H9 (cell line): ENCODE measurements at regions not wholly inside any gene's neighbourhood (a gene's known extent, or its start where the extent isn't known, plus 50 kb on each side); places are given as distances from the start of the nearest gene placed in this dataset.
A peak's percentile ranks its signal among the peaks of the same experiment; 100 is the strongest.

ENCODE experiments used
- DNase-seq: peaks from one replicate; pipeline ENCODE4 v3.0.0-alpha.2; 2017
- H2AFZ ChIP-seq: one replicate; pipeline ENCODE4 v1.6.1; 2013; ENCODE audit warnings: mild to moderate bottlenecking, low read length, control low read depth, moderate library complexity
- H2AK5ac ChIP-seq: 2 replicates; pipeline ENCODE4 v1.6.1; 2013; ENCODE audit warnings: low read length, control low read depth, mixed read lengths; ENCODE audit not compliant: insufficient read length
- H2BK120ac ChIP-seq: one replicate; pipeline ENCODE4 v1.6.1; 2013; ENCODE audit warnings: low read depth, mild to moderate bottlenecking, low read length, control low read depth, inconsistent platforms; ENCODE audit not compliant: poor library complexity, severe bottlenecking
- H2BK12ac ChIP-seq: 2 replicates; pipeline ENCODE4 v1.6.1; 2013; ENCODE audit warnings: low read length, control low read depth, mixed read lengths, low read depth; ENCODE audit not compliant: insufficient read length
- H2BK15ac ChIP-seq: 2 replicates; pipeline ENCODE4 v1.6.1; 2013; ENCODE audit warnings: low read depth, low read length, control low read depth
- H2BK20ac ChIP-seq: one replicate; pipeline ENCODE4 v1.6.1; 2013; ENCODE audit warnings: low read depth, mild to moderate bottlenecking, low read length, control low read depth, inconsistent platforms; ENCODE audit not compliant: poor library complexity, severe bottlenecking
- H2BK5ac ChIP-seq: 2 replicates; pipeline ENCODE4 v1.6.1; 2013; ENCODE audit warnings: low read length, control low read depth, mixed read lengths; ENCODE audit not compliant: insufficient read length
- H3K14ac ChIP-seq: 2 replicates; pipeline ENCODE4 v1.6.1; 2013; ENCODE audit warnings: low read length, control low read depth; ENCODE audit not compliant: insufficient read depth
- H3K18ac ChIP-seq: 2 replicates; pipeline ENCODE4 v1.6.1; 2013; ENCODE audit warnings: low read depth, mild to moderate bottlenecking, mixed read lengths, low read length, control low read depth; ENCODE audit not compliant: insufficient read length
- H3K23ac ChIP-seq: 2 replicates; pipeline ENCODE4 v1.6.1; 2013; ENCODE audit warnings: low read length, control low read depth, mixed read lengths, low read depth; ENCODE audit not compliant: insufficient read length
- H3K23me2 ChIP-seq: 2 replicates; pipeline ENCODE4 v1.6.1; 2013; ENCODE audit warnings: low read depth, mild to moderate bottlenecking, mixed read lengths, low read length, control low read depth; ENCODE audit not compliant: insufficient read length, poor library complexity, severe bottlenecking
- H3K27ac ChIP-seq: 2 replicates; pipeline ENCODE4 v1.5.1; 2013; ENCODE audit warnings: low read length, control low read depth, mixed read lengths, low read depth; ENCODE audit not compliant: insufficient read length
- H3K27me3 ChIP-seq: 2 replicates; pipeline ENCODE4 v1.6.1; 2013; ENCODE audit warnings: low read length, control low read depth, inconsistent platforms; ENCODE audit not compliant: insufficient read depth
- H3K4ac ChIP-seq: 2 replicates; pipeline ENCODE4 v1.6.1; 2013; ENCODE audit warnings: low read depth, mild to moderate bottlenecking, control low read depth, inconsistent platforms, low read length, moderate library complexity
- H3K4me1 ChIP-seq: 2 replicates; pipeline ENCODE4 v1.6.1; 2013; ENCODE audit warnings: low read length, control low read depth, inconsistent platforms; ENCODE audit not compliant: insufficient read depth
- H3K4me2 ChIP-seq: 2 replicates; pipeline ENCODE4 v1.6.1; 2013; ENCODE audit warnings: low read length, control low read depth, mixed read lengths; ENCODE audit not compliant: insufficient read length, insufficient read depth
- H3K56ac ChIP-seq: 2 replicates; pipeline ENCODE4 v1.6.1; 2013; ENCODE audit warnings: low read depth, mild to moderate bottlenecking, mixed read lengths, low read length, control low read depth; ENCODE audit not compliant: insufficient read length
- H3K79me1 ChIP-seq: 2 replicates; pipeline ENCODE4 v1.6.1; 2013; ENCODE audit warnings: low read depth, mild to moderate bottlenecking, moderate library complexity, low read length, control low read depth, inconsistent platforms; ENCODE audit not compliant: insufficient read depth, poor library complexity, severe bottlenecking
- H3K79me2 ChIP-seq: 2 replicates; pipeline ENCODE4 v1.6.1; 2013; ENCODE audit warnings: low read length, control low read depth, inconsistent platforms; ENCODE audit not compliant: insufficient read depth
- H3K9ac ChIP-seq: 2 replicates; pipeline ENCODE4 v1.6.1; 2013; ENCODE audit warnings: low read length, control low read depth, mixed read lengths; ENCODE audit not compliant: insufficient read length; ENCODE audit errors: extremely low read depth
- H3K9me3 ChIP-seq: one replicate; pipeline ENCODE4 v1.6.1; 2013; ENCODE audit warnings: low read depth, low read length, inconsistent platforms; ENCODE audit not compliant: control insufficient read depth
- H3T11ph ChIP-seq: one replicate; pipeline ENCODE4 v1.6.1; 2013; ENCODE audit warnings: mild to moderate bottlenecking, low read length, control low read depth, inconsistent platforms
- H4K20me1 ChIP-seq: one replicate; pipeline ENCODE4 v1.6.1; 2013; ENCODE audit not compliant: control insufficient read depth, insufficient read length, insufficient read depth
- H4K5ac ChIP-seq: 2 replicates; pipeline ENCODE4 v1.6.1; 2013; ENCODE audit warnings: low read depth, mild to moderate bottlenecking, mixed read lengths, low read length, control low read depth; ENCODE audit not compliant: insufficient read length
- H4K8ac ChIP-seq: replicated peaks from 2 replicates; pipeline ENCODE4 v1.6.1; 2013; ENCODE audit warnings: low read length, control low read depth, mixed read lengths, low read depth; ENCODE audit not compliant: insufficient read length
- H4K91ac ChIP-seq: 2 replicates; pipeline ENCODE4 v1.6.1; 2013; ENCODE audit warnings: low read depth, mild to moderate bottlenecking, moderate library complexity, mixed read lengths, low read length, control low read depth; ENCODE audit not compliant: insufficient read length
- H3K27ac Mint-ChIP-seq, 3 experiments: 2 replicates in 2 of 3; 3 replicates in 1 of 3; pipeline ENCODE4 v1.8.0; 2020 to 2021; ENCODE audit warnings: mixed read lengths in 3 of 3, mild to moderate bottlenecking in 1 of 3, moderate library complexity in 1 of 3
- H3K27me3 Mint-ChIP-seq: 2 replicates; pipeline ENCODE4 v1.8.0; 2021; ENCODE audit warnings: low read depth, mild to moderate bottlenecking, moderate library complexity, mixed read lengths
- H3K36me3 Mint-ChIP-seq, 3 experiments: 2 replicates in 2 of 3; 3 replicates in 1 of 3; pipeline ENCODE4 v1.8.0; 2020 to 2021; ENCODE audit warnings: low read depth in 3 of 3, mixed read lengths in 3 of 3; ENCODE audit not compliant: insufficient read depth in 1 of 3
- H3K4me1 Mint-ChIP-seq, 2 experiments: 2 replicates each; pipeline ENCODE4 v1.8.0; 2020; ENCODE audit warnings: mixed read lengths in 2 of 2
- H3K4me3 Mint-ChIP-seq, 2 experiments: 2 replicates in 1 of 2; 3 replicates in 1 of 2; pipeline ENCODE4 v1.8.0; 2020 to 2021; ENCODE audit warnings: mild to moderate bottlenecking in 2 of 2, mixed read lengths in 2 of 2, moderate library complexity in 1 of 2
- H3K9me3 Mint-ChIP-seq, 2 experiments: 2 replicates in 1 of 2; 3 replicates in 1 of 2; pipeline ENCODE4 v1.8.0; 2020; ENCODE audit warnings: mild to moderate bottlenecking in 2 of 2, mixed read lengths in 2 of 2, moderate library complexity in 1 of 2
- CTCF ChIP-seq: fragments of 200-600 bp; sonication (generic); conservative IDR thresholded peaks from 3 replicates; pipeline ENCODE4 v1.8.0; 2021; ENCODE audit warnings: antibody characterized with exemption, mild to moderate bottlenecking
- WGBS: extraction: QIAGEN DNeasy Blood & Tissue Kit; methylation state at CpG from one replicate; pipeline ENCODE4 v1.1.7; 2013; ENCODE audit warnings: missing lambda C conversion rate, low lambda C conversion rate, mixed read lengths; ENCODE audit not compliant: insufficient read length; ENCODE audit errors: extremely low coverage; 5-methylcytosine and 5-hydroxymethylcytosine counted together

- Histone ChIP-seq H3K9me3 (peaks cover 12% of the 10 kb centered on the region), H4K20me1 (no peaks in the 10 kb centered on the region), H3K79me1 (no peaks in the 10 kb centered on the region), H3K14ac (no peak overlapping the region), H3K56ac (no peak overlapping the region), H3K23ac (no peak overlapping the region), H2AFZ (no peak overlapping the region), H3K9ac (no peak overlapping the region), H3K27ac (no peak overlapping the region), H4K91ac (no peak overlapping the region), H3K4me2 (no peak overlapping the region), H2BK20ac (no peak overlapping the region), H3K23me2 (no peaks in the 10 kb centered on the region), H3K18ac (no peak overlapping the region), H2BK120ac (no peak overlapping the region), H2BK12ac (no peak overlapping the region), H4K8ac (no peak overlapping the region), H3K27me3 (no peaks in the 10 kb centered on the region), H3K4me1 (no peaks in the 10 kb centered on the region), H2BK5ac (no peak overlapping the region), H3K79me2 (no peaks in the 10 kb centered on the region), H2AK5ac (no peak overlapping the region), H3T11ph (no peak overlapping the region), H3K4ac (no peak overlapping the region), H2BK15ac (no peak overlapping the region), H4K5ac (no peak overlapping the region)
- Mint-ChIP-seq H3K27ac (peak overlapping the region in 1 of 3 experiments; percentile 68; a peak in 3 of 7 replicates), H3K27me3 (no peaks in the 10 kb centered on the region; the same call in 1 of the 2 replicates), H3K4me3 (no peak overlapping the region), H3K36me3 (peaks cover 25 to 34% (median 29%) of the 10 kb centered on the region in 3 experiments), H3K9me3 (peaks cover 32 to 34% of the 10 kb centered on the region in 2 experiments), H3K4me1 (peaks cover 3 to 4% of the 10 kb centered on the region in 2 experiments; a peak in 2 of 4 replicates)
- peak; percentile 33 for DNase-seq
- no peak for TF ChIP-seq CTCF
- no CpG with 5 or more reads among the region's 5 CpGs for WGBS
Measured at GRCh38 chr6:147944122-147944521, 398.5 kb upstream of the SASH1 start.
